ENCODE measurements at regions not wholly inside any gene's neighbourhood (a gene's known extent, or its start where the extent isn't known, plus 50 kb on each side); places are given as distances from the start of the nearest gene placed in this dataset.

DNA sequence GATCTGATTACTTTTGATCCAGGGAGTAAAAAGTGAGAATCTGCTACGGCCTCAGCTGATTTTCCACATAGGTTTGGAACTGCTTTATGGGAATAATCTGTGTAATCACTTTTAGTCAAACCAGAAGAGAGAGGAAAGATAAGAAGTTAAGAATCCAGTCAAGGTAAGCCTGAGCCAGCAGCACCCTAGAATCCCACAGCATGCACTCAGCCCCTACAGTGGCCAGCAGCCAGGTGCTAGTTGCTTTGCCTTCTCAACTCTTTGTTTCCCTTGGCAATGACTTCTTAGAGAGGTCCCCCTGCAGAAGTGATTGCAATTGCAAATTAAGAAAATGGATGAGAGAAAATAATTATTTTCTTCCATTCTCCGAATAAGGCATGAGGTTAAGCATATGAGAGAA lies 59.7 kb upstream of the TMED7 start:
- Histone ChIP-seq H4K20me1 (ENCODE audit: insufficient read depth, low read length) (no peaks in the 10 kb centered on the region), H3K79me1 (ENCODE audit: low read depth in 1 of 2, low read length in 2 of 2) (no peaks in the 10 kb centered on the region), H3K9me1 (ENCODE audit: insufficient read depth, low read length) (no peaks in the 10 kb centered on the region), H3K4ac (ENCODE audit: low read depth, low read length) (no peak overlapping the region), H2BK20ac (ENCODE audit: low read depth, low read length) (no peak overlapping the region), H3K23ac (ENCODE audit: low read depth, low read length) (no peak overlapping the region), H4K8ac (ENCODE audit: low read depth in 2 of 2, low read length in 2 of 2) (no peak overlapping the region), H4K91ac (ENCODE audit: insufficient read depth, low read depth, low read length) (no peak overlapping the region), H3K27me3 (ENCODE audit: control insufficient read depth, insufficient read depth, low read length) (peaks cover 2% of the 10 kb centered on the region; the same call in 1 of the 2 replicates), H2AK5ac (ENCODE audit: low read depth, low read length) (no peak overlapping the region), H3K9ac (ENCODE audit: low read depth, low read length) (no peak overlapping the region), H3K4me3 (ENCODE audit: insufficient read depth, low read depth, low read length) (no peak overlapping the region), H3K14ac (replicated peaks; ENCODE audit: low read depth, low read length) (no peak overlapping the region), H2AFZ (replicated peaks; ENCODE audit: low read length, poor library complexity) (no peak overlapping the region), H3K4me2 (ENCODE audit: low read depth, low read length) (no peak overlapping the region), H3K27ac (ENCODE audit: insufficient read depth, low read length) (no peak overlapping the region), H3K18ac (ENCODE audit: low read depth, low read length) (no peak overlapping the region), H3K9me3 (ENCODE audit: control insufficient read depth, insufficient read depth, low read length) (no peaks in the 10 kb centered on the region), H2BK120ac (ENCODE audit: low read depth, low read length) (no peak overlapping the region), H2AK9ac (replicated peaks; ENCODE audit: low read depth, low read length, poor library complexity) (no peak overlapping the region), H2BK15ac (ENCODE audit: low read depth, low read length) (no peak overlapping the region), H3K56ac (ENCODE audit: extremely low read depth, insufficient read depth, low read length) (no peak overlapping the region), H4K5ac (ENCODE audit: low read depth, low read length) (no peak overlapping the region), H3K36me3 (ENCODE audit: control insufficient read depth, insufficient read depth, low read length) (no peaks in the 10 kb centered on the region), H3K4me1 (ENCODE audit: control insufficient read depth, insufficient read depth, low read length) (no peaks in the 10 kb centered on the region), H2BK5ac (ENCODE audit: low read depth, low read length, poor library complexity, severe bottlenecking) (no peak overlapping the region)
- ATAC-seq (ENCODE audit: low read depth) (no peak), DNase-seq (no peak)
- dilution Hi-C loops (cut with HindIII; ENCODE audit: low sequenced_read_pairs, unreplicated experiment) (no loop called here), in situ Hi-C loops (cut with MboI; ENCODE audit: low sequenced_read_pairs) (no loop called here), intact Hi-C loops (cut with micrococcal nuclease) (no loop called here)
- WGBS, 2 experiments (ENCODE audit: extremely low coverage in 2 of 2, insufficient read length in 1 of 2) = no CpG with 5 or more reads among the region's 2 CpGs
- BruUV-seq (replicated peaks) = no TSS peak
- CTCF ChIA-PET = no interaction called here
- no peak for TF ChIP-seq MAFK (IDR thresholded peaks at IDR 0.05; ENCODE audit: low read depth, low read length)
- POLR2A ChIA-PET (ENCODE audit: unreplicated experiment) = no interaction called here
